H9 (cell line): ENCODE measurements at regions not wholly inside any gene's neighbourhood (a gene's known extent, or its start where the extent isn't known, plus 50 kb on each side); places are given as distances from the start of the nearest gene placed in this dataset.

Source experiments
- DNase-seq: peaks from one replicate; pipeline ENCODE4 v3.0.0-alpha.2; 2017
- H2AFZ ChIP-seq: one replicate; pipeline ENCODE4 v1.6.1; 2013; ENCODE audit warnings: mild to moderate bottlenecking, low read length, control low read depth, moderate library complexity
- H2AK5ac ChIP-seq: 2 replicates; pipeline ENCODE4 v1.6.1; 2013; ENCODE audit warnings: low read length, control low read depth, mixed read lengths; ENCODE audit not compliant: insufficient read length
- H2BK120ac ChIP-seq: one replicate; pipeline ENCODE4 v1.6.1; 2013; ENCODE audit warnings: low read depth, mild to moderate bottlenecking, low read length, control low read depth, inconsistent platforms; ENCODE audit not compliant: poor library complexity, severe bottlenecking
- H2BK12ac ChIP-seq: 2 replicates; pipeline ENCODE4 v1.6.1; 2013; ENCODE audit warnings: low read length, control low read depth, mixed read lengths, low read depth; ENCODE audit not compliant: insufficient read length
- H2BK15ac ChIP-seq: 2 replicates; pipeline ENCODE4 v1.6.1; 2013; ENCODE audit warnings: low read depth, low read length, control low read depth
- H2BK20ac ChIP-seq: one replicate; pipeline ENCODE4 v1.6.1; 2013; ENCODE audit warnings: low read depth, mild to moderate bottlenecking, low read length, control low read depth, inconsistent platforms; ENCODE audit not compliant: poor library complexity, severe bottlenecking
- H2BK5ac ChIP-seq: 2 replicates; pipeline ENCODE4 v1.6.1; 2013; ENCODE audit warnings: low read length, control low read depth, mixed read lengths; ENCODE audit not compliant: insufficient read length
- H3K14ac ChIP-seq: 2 replicates; pipeline ENCODE4 v1.6.1; 2013; ENCODE audit warnings: low read length, control low read depth; ENCODE audit not compliant: insufficient read depth
- H3K18ac ChIP-seq: 2 replicates; pipeline ENCODE4 v1.6.1; 2013; ENCODE audit warnings: low read depth, mild to moderate bottlenecking, mixed read lengths, low read length, control low read depth; ENCODE audit not compliant: insufficient read length
- H3K23ac ChIP-seq: 2 replicates; pipeline ENCODE4 v1.6.1; 2013; ENCODE audit warnings: low read length, control low read depth, mixed read lengths, low read depth; ENCODE audit not compliant: insufficient read length
- H3K23me2 ChIP-seq: 2 replicates; pipeline ENCODE4 v1.6.1; 2013; ENCODE audit warnings: low read depth, mild to moderate bottlenecking, mixed read lengths, low read length, control low read depth; ENCODE audit not compliant: insufficient read length, poor library complexity, severe bottlenecking
- H3K27ac ChIP-seq: 2 replicates; pipeline ENCODE4 v1.5.1; 2013; ENCODE audit warnings: low read length, control low read depth, mixed read lengths, low read depth; ENCODE audit not compliant: insufficient read length
- H3K27me3 ChIP-seq: 2 replicates; pipeline ENCODE4 v1.6.1; 2013; ENCODE audit warnings: low read length, control low read depth, inconsistent platforms; ENCODE audit not compliant: insufficient read depth
- H3K4ac ChIP-seq: 2 replicates; pipeline ENCODE4 v1.6.1; 2013; ENCODE audit warnings: low read depth, mild to moderate bottlenecking, control low read depth, inconsistent platforms, low read length, moderate library complexity
- H3K4me1 ChIP-seq: 2 replicates; pipeline ENCODE4 v1.6.1; 2013; ENCODE audit warnings: low read length, control low read depth, inconsistent platforms; ENCODE audit not compliant: insufficient read depth
- H3K4me2 ChIP-seq: 2 replicates; pipeline ENCODE4 v1.6.1; 2013; ENCODE audit warnings: low read length, control low read depth, mixed read lengths; ENCODE audit not compliant: insufficient read length, insufficient read depth
- H3K56ac ChIP-seq: 2 replicates; pipeline ENCODE4 v1.6.1; 2013; ENCODE audit warnings: low read depth, mild to moderate bottlenecking, mixed read lengths, low read length, control low read depth; ENCODE audit not compliant: insufficient read length
- H3K79me1 ChIP-seq: 2 replicates; pipeline ENCODE4 v1.6.1; 2013; ENCODE audit warnings: low read depth, mild to moderate bottlenecking, moderate library complexity, low read length, control low read depth, inconsistent platforms; ENCODE audit not compliant: insufficient read depth, poor library complexity, severe bottlenecking
- H3K79me2 ChIP-seq: 2 replicates; pipeline ENCODE4 v1.6.1; 2013; ENCODE audit warnings: low read length, control low read depth, inconsistent platforms; ENCODE audit not compliant: insufficient read depth
- H3K9ac ChIP-seq: 2 replicates; pipeline ENCODE4 v1.6.1; 2013; ENCODE audit warnings: low read length, control low read depth, mixed read lengths; ENCODE audit not compliant: insufficient read length; ENCODE audit errors: extremely low read depth
- H3K9me3 ChIP-seq: one replicate; pipeline ENCODE4 v1.6.1; 2013; ENCODE audit warnings: low read depth, low read length, inconsistent platforms; ENCODE audit not compliant: control insufficient read depth
- H3T11ph ChIP-seq: one replicate; pipeline ENCODE4 v1.6.1; 2013; ENCODE audit warnings: mild to moderate bottlenecking, low read length, control low read depth, inconsistent platforms
- H4K20me1 ChIP-seq: one replicate; pipeline ENCODE4 v1.6.1; 2013; ENCODE audit not compliant: control insufficient read depth, insufficient read length, insufficient read depth
- H4K5ac ChIP-seq: 2 replicates; pipeline ENCODE4 v1.6.1; 2013; ENCODE audit warnings: low read depth, mild to moderate bottlenecking, mixed read lengths, low read length, control low read depth; ENCODE audit not compliant: insufficient read length
- H4K8ac ChIP-seq: replicated peaks from 2 replicates; pipeline ENCODE4 v1.6.1; 2013; ENCODE audit warnings: low read length, control low read depth, mixed read lengths, low read depth; ENCODE audit not compliant: insufficient read length
- H4K91ac ChIP-seq: 2 replicates; pipeline ENCODE4 v1.6.1; 2013; ENCODE audit warnings: low read depth, mild to moderate bottlenecking, moderate library complexity, mixed read lengths, low read length, control low read depth; ENCODE audit not compliant: insufficient read length
- H3K27ac Mint-ChIP-seq, 3 experiments: 2 replicates in 2 of 3; 3 replicates in 1 of 3; pipeline ENCODE4 v1.8.0; 2020 to 2021; ENCODE audit warnings: mixed read lengths in 3 of 3, mild to moderate bottlenecking in 1 of 3, moderate library complexity in 1 of 3
- H3K27me3 Mint-ChIP-seq: 2 replicates; pipeline ENCODE4 v1.8.0; 2021; ENCODE audit warnings: low read depth, mild to moderate bottlenecking, moderate library complexity, mixed read lengths
- H3K36me3 Mint-ChIP-seq, 3 experiments: 2 replicates in 2 of 3; 3 replicates in 1 of 3; pipeline ENCODE4 v1.8.0; 2020 to 2021; ENCODE audit warnings: low read depth in 3 of 3, mixed read lengths in 3 of 3; ENCODE audit not compliant: insufficient read depth in 1 of 3
- H3K4me1 Mint-ChIP-seq, 2 experiments: 2 replicates each; pipeline ENCODE4 v1.8.0; 2020; ENCODE audit warnings: mixed read lengths in 2 of 2
- H3K4me3 Mint-ChIP-seq, 2 experiments: 2 replicates in 1 of 2; 3 replicates in 1 of 2; pipeline ENCODE4 v1.8.0; 2020 to 2021; ENCODE audit warnings: mild to moderate bottlenecking in 2 of 2, mixed read lengths in 2 of 2, moderate library complexity in 1 of 2
- H3K9me3 Mint-ChIP-seq, 2 experiments: 2 replicates in 1 of 2; 3 replicates in 1 of 2; pipeline ENCODE4 v1.8.0; 2020; ENCODE audit warnings: mild to moderate bottlenecking in 2 of 2, mixed read lengths in 2 of 2, moderate library complexity in 1 of 2
- CTCF ChIP-seq: fragments of 200-600 bp; sonication (generic); conservative IDR thresholded peaks from 3 replicates; pipeline ENCODE4 v1.8.0; 2021; ENCODE audit warnings: antibody characterized with exemption, mild to moderate bottlenecking
- WGBS: extraction: QIAGEN DNeasy Blood & Tissue Kit; methylation state at CpG from one replicate; pipeline ENCODE4 v1.1.7; 2013; ENCODE audit warnings: missing lambda C conversion rate, low lambda C conversion rate, mixed read lengths; ENCODE audit not compliant: insufficient read length; ENCODE audit errors: extremely low coverage; 5-methylcytosine and 5-hydroxymethylcytosine counted together

- Histone ChIP-seq H3K56ac (no peak overlapping the region), H4K5ac (no peak overlapping the region), H3T11ph (no peak overlapping the region), H4K8ac (no peak overlapping the region), H2AFZ (no peak overlapping the region), H3K23ac (no peak overlapping the region), H3K27ac (no peak overlapping the region), H3K14ac (no peak overlapping the region), H4K91ac (no peak overlapping the region), H3K9me3 (no peaks in the 10 kb centered on the region), H4K20me1 (no peaks in the 10 kb centered on the region), H3K27me3 (no peaks in the 10 kb centered on the region), H3K18ac (no peak overlapping the region), H2AK5ac (no peak overlapping the region), H2BK120ac (no peak overlapping the region), H3K4me2 (no peak overlapping the region), H2BK5ac (no peak overlapping the region), H2BK12ac (no peak overlapping the region), H3K79me1 (no peaks in the 10 kb centered on the region), H3K23me2 (no peaks in the 10 kb centered on the region), H2BK20ac (no peak overlapping the region), H3K9ac (no peak overlapping the region), H3K4me1 (no peaks in the 10 kb centered on the region), H3K79me2 (no peaks in the 10 kb centered on the region), H3K4ac (no peak overlapping the region), H2BK15ac (no peak overlapping the region)
- H3K36me3 Mint-ChIP-seq = peaks cover 9 to 37% (median 11%) of the 10 kb centered on the region in 3 experiments
- no peak for DNase-seq
- H3K4me1 Mint-ChIP-seq = no peaks in the 10 kb centered on the region
- no peaks in the 10 kb centered on the region for H3K27me3 Mint-ChIP-seq
- WGBS = no CpG with 5 or more reads among the region's 65 CpGs
- no peak overlapping the region for H3K4me3 Mint-ChIP-seq
- H3K27ac Mint-ChIP-seq = no peak overlapping the region; a peak in 1 of 7 replicates
- H3K9me3 Mint-ChIP-seq = peaks cover 20 to 31% of the 10 kb centered on the region in 2 experiments
- TF ChIP-seq CTCF = no peak
Measured at GRCh38 chr2:52571380-52572347, 1195.9 kb upstream of the CHAC2 start.
